ENCODE measurements at regions not wholly inside any gene's neighbourhood (a gene's known extent, or its start where the extent isn't known, plus 50 kb on each side); places are given as distances from the start of the nearest gene placed in this dataset.
A peak's percentile ranks its signal among the peaks of the same experiment; 100 is the strongest.

- TF ChIP-seq NFE2L2 (conservative IDR thresholded peaks at IDR 0.05; ENCODE audit: low read length) (no peak), MYC (IDR thresholded peaks at IDR 0.05; ENCODE audit: borderline replicate concordance, low read length) (no peak), HEYL (CRISPR knock-in tag; IDR thresholded peaks at IDR 0.05) (no peak), NR3C1 (IDR thresholded peaks at IDR 0.05) (no peak), BHLHE40 (IDR thresholded peaks at IDR 0.05; ENCODE audit: low read depth, low read length) (no peak)
- FAIRE-seq (no peak), ATAC-seq (no peak), DNase-seq (ENCODE audit: low read depth in 1 of 2, low spot score in 1 of 2) (no peak)
- Histone ChIP-seq H3K4me1 (no peaks in the 10 kb centered on the region), H3K4me2 (no peak overlapping the region), H3K4me3 (no peak overlapping the region), H3K9me3 (no peaks in the 10 kb centered on the region), H3K27ac (no peak overlapping the region)
- ChIA-PET POLR2A (no interaction called here), CTCF (no interaction called here)
Measured at GRCh38 chr5:145324767-145325479, 510.2 kb downstream of the PRELID2 start.

GRCh38 chr5:145324101-145324500, 511.0 kb downstream of the PRELID2 start:
- ChIA-PET POLR2A (no interaction called here), CTCF (no interaction called here)
- DNase-seq (ENCODE audit: low read depth in 1 of 2, low spot score in 1 of 2) = no peak
- FAIRE-seq = no peak
- WGBS (ENCODE audit: missing lambda C conversion rate) = 50% methylated on average over 1 of the region's 1 CpG
- Histone ChIP-seq H3K9me3 (no peaks in the 10 kb centered on the region), H3K27ac (no peak overlapping the region), H3K4me1 (no peaks in the 10 kb centered on the region), H3K4me2 (no peak overlapping the region), H3K4me3 (no peak overlapping the region)
- no peak for TF ChIP-seq CEBPB (IDR thresholded peaks at IDR 0.05)
- ATAC-seq = no peak

- 67% methylated on average over 2 of the region's 2 CpGs for WGBS (ENCODE audit: missing lambda C conversion rate)
- Histone ChIP-seq H3K4me1 (no peaks in the 10 kb centered on the region), H3K9me3 (no peaks in the 10 kb centered on the region), H3K4me3 (no peak overlapping the region), H3K4me2 (no peak overlapping the region), H3K27ac (no peak overlapping the region)
- POLR2A ChIA-PET = no interaction called here
- CTCF ChIA-PET = no interaction called here
- peak; percentile 46 for FAIRE-seq
- no peak for ATAC-seq
- TF ChIP-seq HDAC2 (IDR thresholded peaks at IDR 0.05) (no peak), SMC3 (IDR thresholded peaks at IDR 0.05) (no peak), MAX (IDR thresholded peaks at IDR 0.05) (no peak), HOXB5 (CRISPR knock-in tag; IDR thresholded peaks at IDR 0.05) (no peak), SREBF2 (IDR thresholded peaks at IDR 0.05) (no peak), ZFP36 (IDR thresholded peaks at IDR 0.05; ENCODE audit: borderline replicate concordance, partially characterized antibody) (no peak)
- DNase-seq (ENCODE audit: low read depth in 1 of 2, low spot score in 1 of 2) = no peak
Measured at GRCh38 chr5:145316282-145316681, 518.9 kb downstream of the PRELID2 start.

- FAIRE-seq (no peak), ATAC-seq (no peak), DNase-seq (ENCODE audit: low read depth in 1 of 2, low spot score in 1 of 2) (no peak)
- no peak overlapping the region for H3K4me2 ChIP-seq
- H3K9me3 ChIP-seq = no peaks in the 10 kb centered on the region
- H3K27ac ChIP-seq = no peak overlapping the region
- ChIA-PET POLR2A (no interaction called here), CTCF (no interaction called here)
- no peaks in the 10 kb centered on the region for H3K4me1 ChIP-seq
- no peak overlapping the region for H3K4me3 ChIP-seq
- WGBS (ENCODE audit: missing lambda C conversion rate) = 31% methylated on average over 6 of the region's 6 CpGs
- TF ChIP-seq FOSB (CRISPR knock-in tag; IDR thresholded peaks at IDR 0.05) = no peak
- no peak for TF ChIP-seq GATA3 (IDR thresholded peaks at IDR 0.05; ENCODE audit: borderline replicate concordance)
- no peak for TF ChIP-seq REST (IDR thresholded peaks at IDR 0.05)
- no peak for TF ChIP-seq RAD21 (conservative IDR thresholded peaks at IDR 0.05 in 1 of 2, IDR thresholded peaks at IDR 0.05 in 1 of 2)
- TF ChIP-seq JUN (IDR thresholded peaks at IDR 0.05) = no peak
- no peak for TF ChIP-seq FOXS1 (CRISPR knock-in tag; IDR thresholded peaks at IDR 0.05)
- no peak for TF ChIP-seq MAZ (IDR thresholded peaks at IDR 0.05; ENCODE audit: borderline replicate concordance, low read depth, low read length)
- TF ChIP-seq ELK1 (IDR thresholded peaks at IDR 0.05; ENCODE audit: low read depth, low read length) = no peak
- no peak for TF ChIP-seq PBX3 (IDR thresholded peaks at IDR 0.05)
- no peak for TF ChIP-seq HOXB13 (CRISPR knock-in tag; IDR thresholded peaks at IDR 0.05; ENCODE audit: low read depth)
- TF ChIP-seq KDM5A (IDR thresholded peaks at IDR 0.05) = no peak
- TF ChIP-seq SMC3 (IDR thresholded peaks at IDR 0.05) = no peak
- TF ChIP-seq MAX (IDR thresholded peaks at IDR 0.05) = no peak
- no peak for TF ChIP-seq NPAS2 (CRISPR knock-in tag; IDR thresholded peaks at IDR 0.05; ENCODE audit: borderline replicate concordance)
- no peak for TF ChIP-seq HES2 (IDR thresholded peaks at IDR 0.05)
Measured at GRCh38 chr5:145307866-145308382, 527.2 kb downstream of the PRELID2 start.

All from A549 (cell line).